Type B pancreatic cell (in vitro differentiated cells): ENCODE measurements at regions not wholly inside any gene's neighbourhood (a gene's known extent, or its start where the extent isn't known, plus 50 kb on each side); places are given as distances from the start of the nearest gene placed in this dataset.
A peak's percentile ranks its signal among the peaks of the same experiment; 100 is the strongest.

Source experiments
- DNase-seq: peaks from one replicate; pipeline ENCODE4 v3.0.0; 2021; ENCODE audit warnings: mixed read lengths; ENCODE audit not compliant: unreplicated experiment; ENCODE audit errors: extremely low spot score
- H3K27ac Mint-ChIP-seq: 2 replicates; pipeline ENCODE4 v1.8.0; 2021; ENCODE audit warnings: mild to moderate bottlenecking, mixed read lengths
- H3K27me3 Mint-ChIP-seq: 2 replicates; pipeline ENCODE4 v1.8.0; 2021; ENCODE audit warnings: mixed read lengths
- H3K36me3 Mint-ChIP-seq: 2 replicates; pipeline ENCODE4 v1.8.0; 2021; ENCODE audit warnings: mixed read lengths
- H3K4me1 Mint-ChIP-seq: one replicate; pipeline ENCODE4 v1.8.0; 2021; ENCODE audit warnings: mixed read lengths; ENCODE audit not compliant: unreplicated experiment
- H3K4me3 Mint-ChIP-seq: 2 replicates; pipeline ENCODE4 v1.8.0; 2021; ENCODE audit warnings: mild to moderate bottlenecking, mixed read lengths
- H3K9me3 Mint-ChIP-seq: 2 replicates; pipeline ENCODE4 v1.8.0; 2021; ENCODE audit warnings: mixed read lengths
- TF ChIP-seq, protein P1 (sequence below): fragments of 200-600 bp; sonication (generic); conservative IDR thresholded peaks from 2 replicates; pipeline ENCODE4 v1.5.0; 2021; ENCODE audit warnings: antibody characterized with exemption, mild to moderate bottlenecking

DNA sequence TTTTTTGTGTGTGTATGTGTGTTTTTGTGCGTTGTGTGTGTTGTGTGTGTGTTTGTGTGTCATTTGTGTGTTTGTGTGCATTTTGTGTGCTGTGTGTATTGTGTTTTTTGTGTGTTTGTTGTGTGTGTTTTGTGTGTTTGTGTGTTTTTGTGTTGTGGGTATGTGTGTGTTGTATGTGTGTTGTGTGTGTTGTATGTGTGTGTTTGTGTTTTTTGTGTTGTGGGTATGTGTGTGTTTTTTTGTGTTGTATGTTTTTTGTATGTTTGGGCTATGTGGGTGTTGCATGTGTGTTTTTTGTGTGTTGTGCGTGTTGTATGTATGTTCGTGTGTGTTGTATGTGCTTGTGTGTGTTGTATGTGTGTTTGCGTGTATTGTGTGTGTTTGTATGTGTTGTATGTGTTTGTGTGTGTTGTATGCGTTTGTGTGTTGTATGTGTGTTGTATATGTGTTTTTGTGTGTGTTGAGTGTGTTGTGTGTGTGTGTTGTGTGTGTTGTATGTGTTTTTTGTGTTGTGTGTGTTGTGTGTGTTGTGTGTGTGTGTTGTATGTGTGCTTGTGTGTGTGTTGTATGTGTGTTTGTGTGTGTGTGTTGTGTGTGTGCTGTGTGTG is 275.3 kb downstream of the HRH4 start:
- H3K27ac Mint-ChIP-seq, result no peak overlapping the region
- no peaks in the 10 kb centered on the region for H3K36me3 Mint-ChIP-seq
- peaks cover 4% of the 10 kb centered on the region for H3K4me1 Mint-ChIP-seq
- no peaks in the 10 kb centered on the region for H3K9me3 Mint-ChIP-seq
- TF ChIP-seq, protein P1, sequence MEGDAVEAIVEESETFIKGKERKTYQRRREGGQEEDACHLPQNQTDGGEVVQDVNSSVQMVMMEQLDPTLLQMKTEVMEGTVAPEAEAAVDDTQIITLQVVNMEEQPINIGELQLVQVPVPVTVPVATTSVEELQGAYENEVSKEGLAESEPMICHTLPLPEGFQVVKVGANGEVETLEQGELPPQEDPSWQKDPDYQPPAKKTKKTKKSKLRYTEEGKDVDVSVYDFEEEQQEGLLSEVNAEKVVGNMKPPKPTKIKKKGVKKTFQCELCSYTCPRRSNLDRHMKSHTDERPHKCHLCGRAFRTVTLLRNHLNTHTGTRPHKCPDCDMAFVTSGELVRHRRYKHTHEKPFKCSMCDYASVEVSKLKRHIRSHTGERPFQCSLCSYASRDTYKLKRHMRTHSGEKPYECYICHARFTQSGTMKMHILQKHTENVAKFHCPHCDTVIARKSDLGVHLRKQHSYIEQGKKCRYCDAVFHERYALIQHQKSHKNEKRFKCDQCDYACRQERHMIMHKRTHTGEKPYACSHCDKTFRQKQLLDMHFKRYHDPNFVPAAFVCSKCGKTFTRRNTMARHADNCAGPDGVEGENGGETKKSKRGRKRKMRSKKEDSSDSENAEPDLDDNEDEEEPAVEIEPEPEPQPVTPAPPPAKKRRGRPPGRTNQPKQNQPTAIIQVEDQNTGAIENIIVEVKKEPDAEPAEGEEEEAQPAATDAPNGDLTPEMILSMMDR, result no peak
- DNase-seq, result no peak
- no peak overlapping the region for H3K4me3 Mint-ChIP-seq
- peaks cover 10% of the 10 kb centered on the region for H3K27me3 Mint-ChIP-seq

DNA sequence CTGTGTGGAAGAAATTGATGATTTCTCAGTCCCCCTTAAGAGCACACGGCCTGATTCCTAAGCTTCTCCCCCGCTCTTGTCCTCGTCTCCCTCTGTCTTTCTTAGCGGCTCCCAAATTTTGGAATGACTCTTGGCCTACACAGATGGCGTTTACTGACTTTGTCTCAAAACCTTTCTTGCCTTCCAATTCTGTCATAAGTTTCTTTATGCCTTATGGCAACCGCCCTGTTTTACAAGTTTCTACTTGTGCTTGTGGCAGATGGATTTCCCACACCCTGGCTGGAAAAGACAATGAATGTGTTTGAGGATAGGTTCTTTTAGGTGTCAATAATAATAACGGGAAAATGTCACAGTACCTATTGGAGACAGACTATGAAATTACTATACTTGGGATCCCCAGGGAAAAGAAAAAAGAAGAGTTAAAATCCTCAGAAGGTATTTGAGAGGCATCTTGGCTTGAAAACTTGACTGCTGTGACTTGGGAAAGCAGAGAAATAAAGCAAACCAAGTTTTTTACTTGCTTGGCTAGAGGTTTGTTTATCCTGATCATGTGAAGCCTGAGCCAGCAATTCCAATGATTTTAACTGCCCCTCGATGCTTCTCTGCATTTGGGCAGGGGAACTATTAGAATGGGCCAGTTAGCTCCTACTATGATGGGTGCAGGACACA is 276.4 kb downstream of the HRH4 start:
- peaks cover 10% of the 10 kb centered on the region for H3K27me3 Mint-ChIP-seq
- H3K9me3 Mint-ChIP-seq, result peaks cover 3% of the 10 kb centered on the region
- DNase-seq, result no peak
- TF ChIP-seq, protein P1, result no peak
- H3K4me1 Mint-ChIP-seq, result peaks cover 2% of the 10 kb centered on the region
- H3K4me3 Mint-ChIP-seq, result no peak overlapping the region
- no peak overlapping the region for H3K27ac Mint-ChIP-seq
- no peaks in the 10 kb centered on the region for H3K36me3 Mint-ChIP-seq

GRCh38 chr18:24740829-24741228 is 280.4 kb downstream of the HRH4 start:
- DNase-seq, result no peak
- Mint-ChIP-seq H3K9me3 (peaks cover 10% of the 10 kb centered on the region), H3K27ac (no peak overlapping the region), H3K36me3 (no peaks in the 10 kb centered on the region), H3K27me3 (peaks cover 10% of the 10 kb centered on the region), H3K4me3 (no peak overlapping the region), H3K4me1 (peaks cover 12% of the 10 kb centered on the region)
- TF ChIP-seq, protein P1, result no peak

DNA sequence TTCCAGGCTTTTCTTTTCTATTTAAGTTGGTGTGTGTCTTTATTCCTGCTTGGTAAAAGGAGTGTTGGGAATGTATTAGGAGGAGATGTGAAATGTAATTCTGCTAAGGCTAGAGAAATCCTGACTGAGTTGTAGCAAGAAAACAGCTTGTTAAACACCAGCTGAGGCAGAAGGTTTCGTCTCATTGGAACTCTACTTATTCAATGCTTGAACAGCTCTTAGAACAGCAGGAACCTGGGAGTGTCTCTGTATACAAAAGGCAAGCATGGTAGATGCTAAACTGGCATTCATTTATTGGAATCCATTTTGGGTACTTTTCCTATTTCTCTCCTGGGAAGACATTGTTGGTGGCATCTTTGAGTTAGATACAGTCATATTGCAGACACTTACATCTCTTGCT is 280.9 kb downstream of the HRH4 start:
- no peak for DNase-seq
- Mint-ChIP-seq H3K36me3 (no peaks in the 10 kb centered on the region), H3K9me3 (peaks cover 10% of the 10 kb centered on the region), H3K4me3 (no peak overlapping the region), H3K4me1 (peaks cover 12% of the 10 kb centered on the region), H3K27me3 (peaks cover 10% of the 10 kb centered on the region), H3K27ac (no peak overlapping the region)
- TF ChIP-seq, protein P1, result no peak

DNA sequence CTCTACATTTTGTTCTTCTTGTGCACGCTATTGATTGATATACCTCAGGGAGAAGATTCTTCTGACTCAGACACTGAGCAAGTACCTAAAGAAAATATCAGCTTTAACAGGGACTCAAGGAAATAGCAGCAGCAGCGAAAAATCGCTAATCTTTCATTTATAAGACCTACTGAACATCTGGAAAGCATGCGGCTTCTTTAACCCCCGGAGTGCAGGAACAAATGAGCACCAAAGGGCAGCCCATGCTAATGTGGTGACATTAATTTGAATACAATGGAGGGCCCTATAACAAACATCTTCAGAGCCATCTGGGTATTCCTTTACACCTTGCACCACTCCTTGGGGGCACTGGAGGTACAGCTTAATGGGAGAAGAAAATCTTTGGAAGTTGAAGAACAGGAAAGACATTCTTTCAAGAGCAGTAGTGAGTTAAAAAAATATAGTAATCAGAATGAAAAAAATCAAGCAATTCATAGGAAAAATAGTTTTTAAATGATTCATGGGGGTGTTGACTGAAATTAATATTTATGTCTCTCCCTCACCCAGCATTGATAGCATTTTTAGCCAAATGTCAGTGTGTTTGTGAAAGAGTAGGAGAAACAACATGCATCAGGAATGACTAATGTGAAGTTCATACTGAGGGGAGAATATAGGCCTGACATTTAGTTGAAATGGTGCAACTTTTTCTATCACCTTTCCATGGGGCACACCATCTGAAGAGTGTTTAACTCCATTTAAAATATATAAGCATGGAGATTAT is 281.7 kb downstream of the HRH4 start:
- H3K27ac Mint-ChIP-seq, result peak overlapping the region; percentile 32
- no peaks in the 10 kb centered on the region for H3K36me3 Mint-ChIP-seq
- H3K4me1 Mint-ChIP-seq, result peaks cover 12% of the 10 kb centered on the region
- DNase-seq, result no peak
- TF ChIP-seq, protein P1, result no peak
- H3K9me3 Mint-ChIP-seq, result peaks cover 10% of the 10 kb centered on the region
- H3K27me3 Mint-ChIP-seq, result peaks cover 10% of the 10 kb centered on the region
- H3K4me3 Mint-ChIP-seq, result no peak overlapping the region
